H9 (cell line): ENCODE measurements at regions not wholly inside any gene's neighbourhood (a gene's known extent, or its start where the extent isn't known, plus 50 kb on each side); places are given as distances from the start of the nearest gene placed in this dataset.

Experiments
- DNase-seq: peaks from one replicate; pipeline ENCODE4 v3.0.0-alpha.2; 2017
- H2AFZ ChIP-seq: one replicate; pipeline ENCODE4 v1.6.1; 2013; ENCODE audit warnings: mild to moderate bottlenecking, low read length, control low read depth, moderate library complexity
- H2AK5ac ChIP-seq: 2 replicates; pipeline ENCODE4 v1.6.1; 2013; ENCODE audit warnings: low read length, control low read depth, mixed read lengths; ENCODE audit not compliant: insufficient read length
- H2BK120ac ChIP-seq: one replicate; pipeline ENCODE4 v1.6.1; 2013; ENCODE audit warnings: low read depth, mild to moderate bottlenecking, low read length, control low read depth, inconsistent platforms; ENCODE audit not compliant: poor library complexity, severe bottlenecking
- H2BK12ac ChIP-seq: 2 replicates; pipeline ENCODE4 v1.6.1; 2013; ENCODE audit warnings: low read length, control low read depth, mixed read lengths, low read depth; ENCODE audit not compliant: insufficient read length
- H2BK15ac ChIP-seq: 2 replicates; pipeline ENCODE4 v1.6.1; 2013; ENCODE audit warnings: low read depth, low read length, control low read depth
- H2BK20ac ChIP-seq: one replicate; pipeline ENCODE4 v1.6.1; 2013; ENCODE audit warnings: low read depth, mild to moderate bottlenecking, low read length, control low read depth, inconsistent platforms; ENCODE audit not compliant: poor library complexity, severe bottlenecking
- H2BK5ac ChIP-seq: 2 replicates; pipeline ENCODE4 v1.6.1; 2013; ENCODE audit warnings: low read length, control low read depth, mixed read lengths; ENCODE audit not compliant: insufficient read length
- H3K14ac ChIP-seq: 2 replicates; pipeline ENCODE4 v1.6.1; 2013; ENCODE audit warnings: low read length, control low read depth; ENCODE audit not compliant: insufficient read depth
- H3K18ac ChIP-seq: 2 replicates; pipeline ENCODE4 v1.6.1; 2013; ENCODE audit warnings: low read depth, mild to moderate bottlenecking, mixed read lengths, low read length, control low read depth; ENCODE audit not compliant: insufficient read length
- H3K23ac ChIP-seq: 2 replicates; pipeline ENCODE4 v1.6.1; 2013; ENCODE audit warnings: low read length, control low read depth, mixed read lengths, low read depth; ENCODE audit not compliant: insufficient read length
- H3K23me2 ChIP-seq: 2 replicates; pipeline ENCODE4 v1.6.1; 2013; ENCODE audit warnings: low read depth, mild to moderate bottlenecking, mixed read lengths, low read length, control low read depth; ENCODE audit not compliant: insufficient read length, poor library complexity, severe bottlenecking
- H3K27ac ChIP-seq: 2 replicates; pipeline ENCODE4 v1.5.1; 2013; ENCODE audit warnings: low read length, control low read depth, mixed read lengths, low read depth; ENCODE audit not compliant: insufficient read length
- H3K27me3 ChIP-seq: 2 replicates; pipeline ENCODE4 v1.6.1; 2013; ENCODE audit warnings: low read length, control low read depth, inconsistent platforms; ENCODE audit not compliant: insufficient read depth
- H3K4ac ChIP-seq: 2 replicates; pipeline ENCODE4 v1.6.1; 2013; ENCODE audit warnings: low read depth, mild to moderate bottlenecking, control low read depth, inconsistent platforms, low read length, moderate library complexity
- H3K4me1 ChIP-seq: 2 replicates; pipeline ENCODE4 v1.6.1; 2013; ENCODE audit warnings: low read length, control low read depth, inconsistent platforms; ENCODE audit not compliant: insufficient read depth
- H3K4me2 ChIP-seq: 2 replicates; pipeline ENCODE4 v1.6.1; 2013; ENCODE audit warnings: low read length, control low read depth, mixed read lengths; ENCODE audit not compliant: insufficient read length, insufficient read depth
- H3K56ac ChIP-seq: 2 replicates; pipeline ENCODE4 v1.6.1; 2013; ENCODE audit warnings: low read depth, mild to moderate bottlenecking, mixed read lengths, low read length, control low read depth; ENCODE audit not compliant: insufficient read length
- H3K79me1 ChIP-seq: 2 replicates; pipeline ENCODE4 v1.6.1; 2013; ENCODE audit warnings: low read depth, mild to moderate bottlenecking, moderate library complexity, low read length, control low read depth, inconsistent platforms; ENCODE audit not compliant: insufficient read depth, poor library complexity, severe bottlenecking
- H3K79me2 ChIP-seq: 2 replicates; pipeline ENCODE4 v1.6.1; 2013; ENCODE audit warnings: low read length, control low read depth, inconsistent platforms; ENCODE audit not compliant: insufficient read depth
- H3K9ac ChIP-seq: 2 replicates; pipeline ENCODE4 v1.6.1; 2013; ENCODE audit warnings: low read length, control low read depth, mixed read lengths; ENCODE audit not compliant: insufficient read length; ENCODE audit errors: extremely low read depth
- H3K9me3 ChIP-seq: one replicate; pipeline ENCODE4 v1.6.1; 2013; ENCODE audit warnings: low read depth, low read length, inconsistent platforms; ENCODE audit not compliant: control insufficient read depth
- H3T11ph ChIP-seq: one replicate; pipeline ENCODE4 v1.6.1; 2013; ENCODE audit warnings: mild to moderate bottlenecking, low read length, control low read depth, inconsistent platforms
- H4K20me1 ChIP-seq: one replicate; pipeline ENCODE4 v1.6.1; 2013; ENCODE audit not compliant: control insufficient read depth, insufficient read length, insufficient read depth
- H4K5ac ChIP-seq: 2 replicates; pipeline ENCODE4 v1.6.1; 2013; ENCODE audit warnings: low read depth, mild to moderate bottlenecking, mixed read lengths, low read length, control low read depth; ENCODE audit not compliant: insufficient read length
- H4K8ac ChIP-seq: replicated peaks from 2 replicates; pipeline ENCODE4 v1.6.1; 2013; ENCODE audit warnings: low read length, control low read depth, mixed read lengths, low read depth; ENCODE audit not compliant: insufficient read length
- H4K91ac ChIP-seq: 2 replicates; pipeline ENCODE4 v1.6.1; 2013; ENCODE audit warnings: low read depth, mild to moderate bottlenecking, moderate library complexity, mixed read lengths, low read length, control low read depth; ENCODE audit not compliant: insufficient read length
- H3K27ac Mint-ChIP-seq, 3 experiments: 2 replicates in 2 of 3; 3 replicates in 1 of 3; pipeline ENCODE4 v1.8.0; 2020 to 2021; ENCODE audit warnings: mixed read lengths in 3 of 3, mild to moderate bottlenecking in 1 of 3, moderate library complexity in 1 of 3
- H3K27me3 Mint-ChIP-seq: 2 replicates; pipeline ENCODE4 v1.8.0; 2021; ENCODE audit warnings: low read depth, mild to moderate bottlenecking, moderate library complexity, mixed read lengths
- H3K36me3 Mint-ChIP-seq, 3 experiments: 2 replicates in 2 of 3; 3 replicates in 1 of 3; pipeline ENCODE4 v1.8.0; 2020 to 2021; ENCODE audit warnings: low read depth in 3 of 3, mixed read lengths in 3 of 3; ENCODE audit not compliant: insufficient read depth in 1 of 3
- H3K4me1 Mint-ChIP-seq, 2 experiments: 2 replicates each; pipeline ENCODE4 v1.8.0; 2020; ENCODE audit warnings: mixed read lengths in 2 of 2
- H3K4me3 Mint-ChIP-seq, 2 experiments: 2 replicates in 1 of 2; 3 replicates in 1 of 2; pipeline ENCODE4 v1.8.0; 2020 to 2021; ENCODE audit warnings: mild to moderate bottlenecking in 2 of 2, mixed read lengths in 2 of 2, moderate library complexity in 1 of 2
- H3K9me3 Mint-ChIP-seq, 2 experiments: 2 replicates in 1 of 2; 3 replicates in 1 of 2; pipeline ENCODE4 v1.8.0; 2020; ENCODE audit warnings: mild to moderate bottlenecking in 2 of 2, mixed read lengths in 2 of 2, moderate library complexity in 1 of 2
- WGBS: extraction: QIAGEN DNeasy Blood & Tissue Kit; methylation state at CpG from one replicate; pipeline ENCODE4 v1.1.7; 2013; ENCODE audit warnings: missing lambda C conversion rate, low lambda C conversion rate, mixed read lengths; ENCODE audit not compliant: insufficient read length; ENCODE audit errors: extremely low coverage; 5-methylcytosine and 5-hydroxymethylcytosine counted together
- TF ChIP-seq, protein P1 (sequence below): fragments of 200-600 bp; sonication (generic); conservative IDR thresholded peaks from 3 replicates; pipeline ENCODE4 v1.8.0; 2021; ENCODE audit warnings: antibody characterized with exemption, mild to moderate bottlenecking

DNA sequence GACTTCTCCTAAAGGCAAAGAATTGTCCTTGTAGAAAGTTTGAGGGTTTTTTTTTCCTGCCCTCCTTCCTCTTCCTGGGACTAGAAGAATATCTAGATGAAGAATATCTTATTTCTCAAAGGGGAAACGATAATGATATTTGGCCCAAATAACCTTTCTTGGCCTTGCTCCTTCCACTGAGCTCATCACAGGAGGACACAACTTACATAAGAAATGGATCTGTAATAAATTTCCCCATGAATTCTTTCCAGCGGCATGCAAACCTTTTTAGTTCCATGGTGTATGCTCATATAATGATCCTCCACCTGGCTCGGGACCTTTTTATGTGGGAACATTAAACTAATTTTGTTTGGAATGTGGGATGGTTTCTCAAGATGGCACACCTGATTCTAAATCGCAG is 304.4 kb downstream of the DMRT2 start:
- H3K4ac ChIP-seq = no peak overlapping the region
- no peaks in the 10 kb centered on the region for H3K23me2 ChIP-seq
- H3K56ac ChIP-seq = no peak overlapping the region
- no peak overlapping the region for H4K8ac ChIP-seq
- no peak overlapping the region for H2BK120ac ChIP-seq
- H3K36me3 Mint-ChIP-seq = peaks cover 0 to 7% (median 0%) of the 10 kb centered on the region in 3 experiments; a peak in 2 of 7 replicates
- no peak overlapping the region for H2BK20ac ChIP-seq
- H3K18ac ChIP-seq = no peak overlapping the region
- H2BK5ac ChIP-seq = no peak overlapping the region
- H3K23ac ChIP-seq = no peak overlapping the region
- no peak overlapping the region for H2AFZ ChIP-seq
- DNase-seq = no peak
- no peak overlapping the region for H3K4me2 ChIP-seq
- no peak overlapping the region for H2AK5ac ChIP-seq
- no peaks in the 10 kb centered on the region for H3K79me1 ChIP-seq
- H3K4me1 ChIP-seq = no peaks in the 10 kb centered on the region
- whole genome bisulfite sequencing = no CpG with 5 or more reads among the region's 4 CpGs
- no peak overlapping the region for H3K4me3 Mint-ChIP-seq
- peaks cover 2 to 61% of the 10 kb centered on the region in 2 experiments; a peak in 4 of 5 replicates for H3K9me3 Mint-ChIP-seq
- TF ChIP-seq, protein P1, sequence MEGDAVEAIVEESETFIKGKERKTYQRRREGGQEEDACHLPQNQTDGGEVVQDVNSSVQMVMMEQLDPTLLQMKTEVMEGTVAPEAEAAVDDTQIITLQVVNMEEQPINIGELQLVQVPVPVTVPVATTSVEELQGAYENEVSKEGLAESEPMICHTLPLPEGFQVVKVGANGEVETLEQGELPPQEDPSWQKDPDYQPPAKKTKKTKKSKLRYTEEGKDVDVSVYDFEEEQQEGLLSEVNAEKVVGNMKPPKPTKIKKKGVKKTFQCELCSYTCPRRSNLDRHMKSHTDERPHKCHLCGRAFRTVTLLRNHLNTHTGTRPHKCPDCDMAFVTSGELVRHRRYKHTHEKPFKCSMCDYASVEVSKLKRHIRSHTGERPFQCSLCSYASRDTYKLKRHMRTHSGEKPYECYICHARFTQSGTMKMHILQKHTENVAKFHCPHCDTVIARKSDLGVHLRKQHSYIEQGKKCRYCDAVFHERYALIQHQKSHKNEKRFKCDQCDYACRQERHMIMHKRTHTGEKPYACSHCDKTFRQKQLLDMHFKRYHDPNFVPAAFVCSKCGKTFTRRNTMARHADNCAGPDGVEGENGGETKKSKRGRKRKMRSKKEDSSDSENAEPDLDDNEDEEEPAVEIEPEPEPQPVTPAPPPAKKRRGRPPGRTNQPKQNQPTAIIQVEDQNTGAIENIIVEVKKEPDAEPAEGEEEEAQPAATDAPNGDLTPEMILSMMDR = no peak
- no peaks in the 10 kb centered on the region for H4K20me1 ChIP-seq
- H4K91ac ChIP-seq = no peak overlapping the region
- peaks cover 10% of the 10 kb centered on the region for H3K27me3 Mint-ChIP-seq
- no peak overlapping the region for H3K27ac ChIP-seq
- no peaks in the 10 kb centered on the region for H3K79me2 ChIP-seq
- no peak overlapping the region for H3T11ph ChIP-seq
- no peak overlapping the region for H2BK12ac ChIP-seq
- H3K27me3 ChIP-seq = no peaks in the 10 kb centered on the region
- peaks cover 11% of the 10 kb centered on the region for H3K9me3 ChIP-seq
- no peak overlapping the region for H2BK15ac ChIP-seq
- no peak overlapping the region for H3K27ac Mint-ChIP-seq
- no peak overlapping the region for H4K5ac ChIP-seq
- H3K9ac ChIP-seq = no peak overlapping the region
- H3K14ac ChIP-seq = no peak overlapping the region
- no peaks in the 10 kb centered on the region for H3K4me1 Mint-ChIP-seq
